Endothelial cell of hepatic sinusoid (primary cell): ENCODE measurements at regions not wholly inside any gene's neighbourhood (a gene's known extent, or its start where the extent isn't known, plus 50 kb on each side); places are given as distances from the start of the nearest gene placed in this dataset.
"Not testable (repeated sequence)": the region's sequence is repeated elsewhere in the genome, so short reads cannot be mapped to it uniquely, and the experiment has no call there.

Experiments
- in situ Hi-C: cut with HindIII; loops from 2 replicates; pipeline ENCODE4 v1.10.0; 2017; ENCODE audit warnings: low sequenced_read_pairs

- in situ Hi-C loops: no loop called here
Observed at GRCh38 chr9:28934111-28934510, 1360.8 kb upstream of the C9orf72 start.

GRCh38 chr9:28938981-28939380 is 1365.7 kb upstream of the C9orf72 start:
- in situ Hi-C loops: no loop called here

- in situ Hi-C loops: no loop called here
Observed at GRCh38 chr9:28941856-28942255, 1368.6 kb upstream of the C9orf72 start.

GRCh38 chr9:28942941-28943340 is 1369.7 kb upstream of the C9orf72 start:
- in situ Hi-C loops: no loop called here

- in situ Hi-C loops: no loop called here
Observed at GRCh38 chr9:28946648-28947047, 1373.4 kb upstream of the C9orf72 start.

- in situ Hi-C loops: no loop called here
Observed at GRCh38 chr9:28951945-28952344, 1378.7 kb upstream of the C9orf72 start.

- in situ Hi-C loops: no loop called here
Observed at GRCh38 chr9:28956116-28956880, 1383.0 kb upstream of the C9orf72 start.

- in situ Hi-C loops: no loop called here
Observed at GRCh38 chr9:28960602-28961001, 1387.3 kb upstream of the C9orf72 start.

GRCh38 chr9:28961623-28962022 is 1388.3 kb upstream of the C9orf72 start:
- in situ Hi-C loops: no loop called here

- in situ Hi-C loops: no loop called here
Observed at GRCh38 chr9:28967226-28967625, 1393.9 kb upstream of the C9orf72 start.

- in situ Hi-C loops: no loop called here
Observed at GRCh38 chr9:28970241-28970654, 1397.0 kb upstream of the C9orf72 start.

GRCh38 chr9:28971881-28972280 is 1398.6 kb upstream of the C9orf72 start:
- in situ Hi-C loops: no loop called here

- in situ Hi-C loops: no loop called here
Observed at GRCh38 chr9:28976250-28976649, 1403.0 kb upstream of the C9orf72 start.

GRCh38 chr9:28976684-28977083 is 1403.4 kb upstream of the C9orf72 start:
- in situ Hi-C loops: no loop called here

- in situ Hi-C loops: no loop called here
Observed at GRCh38 chr9:28981129-28981528, 1407.8 kb upstream of the C9orf72 start.

- in situ Hi-C loops: no loop called here
Observed at GRCh38 chr9:28981711-28982110, 1408.4 kb upstream of the C9orf72 start.

- in situ Hi-C loops: no loop called here
Observed at GRCh38 chr9:28984016-28984415, 1410.7 kb upstream of the C9orf72 start.

GRCh38 chr9:28990009-28990408 is 1416.7 kb upstream of the C9orf72 start:
- in situ Hi-C loops: not testable (repeated sequence)

- in situ Hi-C loops: no loop called here
Observed at GRCh38 chr9:28999057-28999456, 1425.8 kb upstream of the C9orf72 start.

GRCh38 chr9:28999806-29000205 is 1426.5 kb upstream of the C9orf72 start:
- in situ Hi-C loops: no loop called here

- in situ Hi-C loops: no loop called here
Observed at GRCh38 chr9:29001006-29001405, 1427.7 kb upstream of the C9orf72 start.

GRCh38 chr9:29004988-29005387 is 1431.7 kb upstream of the C9orf72 start:
- in situ Hi-C loops: no loop called here

- in situ Hi-C loops: no loop called here
Observed at GRCh38 chr9:29006628-29007027, 1433.3 kb upstream of the C9orf72 start.
